Caco-2 (cell line): ENCODE measurements at regions not wholly inside any gene's neighbourhood (a gene's known extent, or its start where the extent isn't known, plus 50 kb on each side); places are given as distances from the start of the nearest gene placed in this dataset.
A peak's percentile ranks its signal among the peaks of the same experiment; 100 is the strongest.

Experiments
- BruUV-seq: library from RNA; stranded (reverse); fragments of 400-500 nt; replicated peaks from 2 replicates; lab custom pipeline; 2021; lab: Mats Ljungman, UMichigan
- CTCF ChIA-PET: fragments of 300-600 bp; sonication (Branson Sonifier 250); formaldehyde crosslinking; loops from one replicate; lab custom pipeline; 2022; ENCODE audit warnings: antibody characterized with exemption; lab: Charles Lee
- POLR2A ChIA-PET: fragments of 300-600 bp; sonication (Branson Sonifier 250); formaldehyde crosslinking; loops from one replicate; lab custom pipeline; 2022; ENCODE audit warnings: antibody characterized with exemption; lab: Charles Lee
- DNase-seq, 2 experiments: peaks; one replicate each; pipeline versions ENCODE4 v3.0.0 to v3.0.0-alpha.2; 2020 to 2022
- H3K27me3 ChIP-seq: replicated peaks from 2 replicates; pipeline ENCODE4 v1.6.0; 2011; ENCODE audit warnings: low read length; ENCODE audit not compliant: control insufficient read depth, insufficient read depth
- H3K36me3 ChIP-seq: 2 replicates; pipeline ENCODE4 v1.5.1; 2011; ENCODE audit warnings: low read length; ENCODE audit not compliant: control insufficient read depth, insufficient read depth
- H3K4me1 ChIP-seq: fragments of 250-450 bp; sonication (Bioruptor Pico); 2 replicates; pipeline ENCODE4 v1.5.1; 2020; ENCODE audit warnings: mild to moderate bottlenecking
- H3K4me3 ChIP-seq: 2 replicates; pipeline ENCODE4 v1.5.1; 2011; ENCODE audit warnings: low read depth, mild to moderate bottlenecking, control low read depth, low read length
- H3K9me3 ChIP-seq: fragments of 250-450 bp; sonication (Bioruptor Pico); 2 replicates; pipeline ENCODE4 v1.5.1; 2020; ENCODE audit warnings: mild to moderate bottlenecking, moderate library complexity
- H3K27ac Mint-ChIP-seq: one replicate; pipeline ENCODE4 v1.8.0; 2022; ENCODE audit warnings: mixed read lengths; ENCODE audit not compliant: unreplicated experiment
- H3K27me3 Mint-ChIP-seq: one replicate; pipeline ENCODE4 v1.8.0; 2022; ENCODE audit warnings: mixed read lengths; ENCODE audit not compliant: insufficient read depth, unreplicated experiment
- H3K36me3 Mint-ChIP-seq: one replicate; pipeline ENCODE4 v1.8.0; 2022; ENCODE audit warnings: mild to moderate bottlenecking, mixed read lengths; ENCODE audit not compliant: insufficient read depth, unreplicated experiment
- H3K4me1 Mint-ChIP-seq: one replicate; pipeline ENCODE4 v1.8.0; 2022; ENCODE audit warnings: low read depth, mixed read lengths; ENCODE audit not compliant: unreplicated experiment
- H3K4me3 Mint-ChIP-seq: one replicate; pipeline ENCODE4 v1.8.0; 2022; ENCODE audit warnings: mild to moderate bottlenecking, moderate library complexity, mixed read lengths; ENCODE audit not compliant: unreplicated experiment
- H3K9me3 Mint-ChIP-seq: one replicate; pipeline ENCODE4 v1.8.0; 2022; ENCODE audit warnings: mixed read lengths; ENCODE audit not compliant: unreplicated experiment
- CTCF ChIP-seq, 2 experiments: fragments of 200-600 bp in 1 of 2; IDR thresholded peaks; 1 replicate in 1 of 2; 2 replicates in 1 of 2; pipeline versions ENCODE4 v1.5.1 to v1.8.0; 2011 to 2022; ENCODE audit warnings: antibody characterized with exemption in 1 of 2, control low read depth in 1 of 2, inconsistent platforms in 1 of 2, low read depth in 1 of 2, low read length in 1 of 2, mild to moderate bottlenecking in 1 of 2, moderate library complexity in 1 of 2; ENCODE audit not compliant: insufficient read depth in 1 of 2, severe bottlenecking in 1 of 2, unreplicated experiment in 1 of 2
- intact Hi-C: fragments of 100-400 bp; cut with micrococcal nuclease; formaldehyde crosslinking; loops from one replicate; pipeline ENCODE4 v1.10.0; 2022; ENCODE audit not compliant: unreplicated experiment

DNA sequence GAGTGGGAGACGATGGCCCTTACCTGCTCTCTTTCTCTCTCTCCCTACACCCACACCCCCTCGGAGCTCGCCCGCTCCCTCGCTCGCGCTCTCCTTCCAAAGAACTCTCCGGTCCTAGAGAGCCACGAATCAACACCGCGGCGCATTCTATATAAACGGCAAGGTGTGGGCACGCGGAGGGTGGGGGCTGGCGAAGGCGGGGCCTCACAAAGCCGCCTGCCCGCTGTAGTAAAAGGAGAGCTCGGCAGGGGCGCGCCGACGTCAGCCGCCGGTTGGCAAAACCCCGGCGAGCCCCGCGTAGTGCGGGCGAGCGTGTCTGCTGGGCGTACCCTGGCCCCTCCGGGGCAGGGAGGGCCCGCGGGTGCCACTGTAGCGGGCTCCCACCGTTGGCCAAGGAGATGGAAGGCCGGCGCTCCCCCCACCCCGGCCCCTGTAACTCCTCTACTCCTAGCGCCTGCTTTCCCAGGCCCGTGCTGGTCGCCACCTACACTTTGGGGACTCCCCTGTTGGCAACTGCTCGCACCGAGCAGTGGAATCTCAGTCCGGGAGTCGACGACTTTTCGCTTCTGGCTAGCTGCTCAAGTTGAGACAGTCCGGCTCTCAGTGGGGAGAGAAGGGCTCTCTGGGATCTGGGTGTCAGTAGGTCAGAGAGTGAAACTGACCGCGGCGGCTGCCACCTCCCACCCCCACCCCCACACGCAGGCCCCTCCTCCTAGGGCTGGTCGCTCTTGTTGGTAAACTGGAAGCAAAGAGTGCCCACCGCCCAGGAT lies 325.5 kb upstream of the F9 start:
- Mint-ChIP-seq H3K27me3 (no peaks in the 10 kb centered on the region), H3K27ac (peak overlapping the region; percentile 92), H3K36me3 (peaks cover 7% of the 10 kb centered on the region), H3K4me3 (peak overlapping the region; percentile 95), H3K4me1 (peaks cover 7% of the 10 kb centered on the region), H3K9me3 (no peaks in the 10 kb centered on the region)
- H3K4me3 ChIP-seq: peak overlapping the region; percentile 53
- DNase-seq: peak; percentile 57 to 71
- no peaks in the 10 kb centered on the region for H3K36me3 ChIP-seq
- H3K9me3 ChIP-seq: no peaks in the 10 kb centered on the region
- CTCF ChIA-PET: interaction anchor here (1.8 kb wide), 1 partner anchor 8 kb away, joined by 7 read pairs; no protein-coding TSS in a partner anchor
- H3K27me3 ChIP-seq: no peaks in the 10 kb centered on the region
- TF ChIP-seq CTCF (IDR thresholded peaks at IDR 0.05; ENCODE audit: insufficient read depth in 1 of 2, low read depth in 1 of 2, low read length in 1 of 2, severe bottlenecking in 1 of 2, unreplicated experiment in 1 of 2): no peak
- no TSS peak for BruUV-seq
- intact Hi-C loops: loop anchor here (1.0 to 10.0 kb wide), 4 partner anchors 8 to 230 kb away; no protein-coding TSS in a partner anchor
- POLR2A ChIA-PET: interaction anchor here (0.6 to 2.2 kb wide), 4 partner anchors 8 to 376 kb away, joined by 3 to 18 read pairs (median 4); no protein-coding TSS in a partner anchor
- 0 out of 2 replicates have a peak, but pooled peaks cover 3% of the 10 kb centered on the region for H3K4me1 ChIP-seq

- ChIA-PET CTCF (interaction anchor here (1.8 kb wide), 1 partner anchor 9 kb away, joined by 7 read pairs; no protein-coding TSS in a partner anchor), POLR2A (interaction anchor here (0.6 to 2.2 kb wide), 3 partner anchors 9 to 33 kb away, joined by 3 to 18 read pairs (median 5); no protein-coding TSS in a partner anchor)
- TSS peak; percentile 59 for BruUV-seq
Observed at GRCh38 chrX:139204571-139204897, 326.0 kb upstream of the F9 start.

More at GRCh38 chrX:139204571-139204897, 326.0 kb upstream of the F9 start:
- H3K27ac Mint-ChIP-seq: peak overlapping the region; percentile 92
- Histone ChIP-seq H3K36me3 (no peaks in the 10 kb centered on the region), H3K4me3 (peak overlapping the region; percentile 53), H3K9me3 (no peaks in the 10 kb centered on the region), H3K27me3 (no peaks in the 10 kb centered on the region), H3K4me1 (0 out of 2 replicates have a peak, but pooled peaks cover 3% of the 10 kb centered on the region)
- peak overlapping the region; percentile 95 for H3K4me3 Mint-ChIP-seq
- peaks cover 7% of the 10 kb centered on the region for H3K4me1 Mint-ChIP-seq
- intact Hi-C loops: loop anchor here (2.0 to 10.0 kb wide), 3 partner anchors 66 to 230 kb away; no protein-coding TSS in a partner anchor
- TF ChIP-seq CTCF (IDR thresholded peaks at IDR 0.05; ENCODE audit: insufficient read depth in 1 of 2, low read depth in 1 of 2, low read length in 1 of 2, severe bottlenecking in 1 of 2, unreplicated experiment in 1 of 2): no peak
- DNase-seq: no peak
- H3K36me3 Mint-ChIP-seq: peaks cover 7% of the 10 kb centered on the region
- no peaks in the 10 kb centered on the region for H3K27me3 Mint-ChIP-seq
- no peaks in the 10 kb centered on the region for H3K9me3 Mint-ChIP-seq
